ES-I3 (cell line): ENCODE measurements at regions not wholly inside any gene's neighbourhood (a gene's known extent, or its start where the extent isn't known, plus 50 kb on each side); places are given as distances from the start of the nearest gene placed in this dataset.
"Not testable (repeated sequence)": the region's sequence is repeated elsewhere in the genome, so short reads cannot be mapped to it uniquely, and the experiment has no call there.

Experiments
- H3K36me3 ChIP-seq: 2 replicates; pipeline ENCODE4 v1.6.1; 2013; ENCODE audit warnings: mild to moderate bottlenecking, low read length, control low read depth, moderate library complexity; ENCODE audit not compliant: insufficient read depth
- H3K4me1 ChIP-seq: 2 replicates; pipeline ENCODE4 v1.6.1; 2013; ENCODE audit warnings: mild to moderate bottlenecking, control low read depth, low read length; ENCODE audit not compliant: insufficient read depth
- H3K9ac ChIP-seq: 2 replicates; pipeline ENCODE4 v1.6.1; 2013; ENCODE audit warnings: low read depth, mild to moderate bottlenecking, low read length, moderate library complexity
- H3K9me3 ChIP-seq: 2 replicates; pipeline ENCODE4 v1.6.1; 2013; ENCODE audit warnings: mild to moderate bottlenecking, low read length, moderate library complexity; ENCODE audit not compliant: control insufficient read depth, insufficient read depth

DNA sequence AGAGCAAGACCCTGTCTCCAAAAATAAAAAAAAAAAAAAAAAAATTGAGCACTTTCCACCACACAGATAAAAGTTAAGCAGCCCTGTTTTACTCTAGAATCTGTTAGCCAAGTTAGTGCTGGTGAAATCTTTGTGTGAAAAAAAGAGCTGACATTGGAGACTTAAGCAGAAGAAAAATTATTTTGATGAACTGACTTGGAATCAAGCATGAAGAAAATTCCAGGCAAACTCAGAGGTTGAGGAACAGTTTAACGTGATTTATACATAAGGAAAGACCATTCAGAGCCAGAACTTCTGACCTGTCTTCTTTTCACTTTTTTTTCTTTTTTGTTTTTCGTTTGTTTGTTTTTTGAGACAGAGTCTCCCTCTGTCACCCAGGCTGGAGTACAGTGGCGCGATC lies 79.6 kb upstream of the RBPJ start:
- Histone ChIP-seq H3K36me3 (no peaks in the 10 kb centered on the region), H3K4me1 (peaks cover 16% of the 10 kb centered on the region), H3K9ac (no peak overlapping the region), H3K9me3 (peaks cover 5% of the 10 kb centered on the region; the same call in 1 of the 2 replicates)

GRCh38 chr4:26242451-26242850 lies 78.4 kb upstream of the RBPJ start:
- no peaks in the 10 kb centered on the region for H3K36me3 ChIP-seq
- no peaks in the 10 kb centered on the region for H3K9me3 ChIP-seq
- H3K9ac ChIP-seq = no peak overlapping the region
- H3K4me1 ChIP-seq = peaks cover 16% of the 10 kb centered on the region

GRCh38 chr4:26244138-26244537 lies 76.7 kb upstream of the RBPJ start:
- not testable (repeated sequence) for H3K9me3 ChIP-seq, H3K36me3 ChIP-seq, H3K9ac ChIP-seq, H3K4me1 ChIP-seq

- Histone ChIP-seq H3K9ac (no peak overlapping the region), H3K4me1 (no peaks in the 10 kb centered on the region), H3K9me3 (no peaks in the 10 kb centered on the region), H3K36me3 (no peaks in the 10 kb centered on the region)
Observed at GRCh38 chr4:26248647-26249046, 72.2 kb upstream of the RBPJ start.

- Histone ChIP-seq H3K36me3 (no peaks in the 10 kb centered on the region), H3K4me1 (no peaks in the 10 kb centered on the region), H3K9ac (no peak overlapping the region), H3K9me3 (no peaks in the 10 kb centered on the region)
Observed at GRCh38 chr4:26252349-26253025, 68.3 kb upstream of the RBPJ start.

DNA sequence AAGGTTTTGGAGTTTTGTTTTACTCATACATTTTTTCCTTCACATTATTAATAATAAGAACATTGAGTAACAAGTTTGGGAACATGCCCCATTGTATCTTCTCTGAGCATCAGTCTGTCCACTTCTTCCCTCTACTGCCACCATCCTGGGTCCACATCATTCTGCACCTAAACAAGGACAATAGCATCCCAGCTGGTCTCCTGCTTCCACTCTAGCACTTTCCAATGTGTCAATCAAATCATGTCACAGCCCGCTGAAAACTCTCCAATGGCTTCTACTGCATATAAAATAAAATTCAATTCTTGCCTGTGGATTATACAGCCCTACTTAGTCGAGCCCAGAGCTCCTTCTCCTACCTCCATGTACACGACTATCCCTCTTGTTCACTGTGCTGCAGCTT lies 66.8 kb upstream of the RBPJ start:
- no peak overlapping the region for H3K9ac ChIP-seq
- no peaks in the 10 kb centered on the region for H3K4me1 ChIP-seq
- no peaks in the 10 kb centered on the region; the same call in 1 of the 2 replicates for H3K9me3 ChIP-seq
- no peaks in the 10 kb centered on the region for H3K36me3 ChIP-seq

DNA sequence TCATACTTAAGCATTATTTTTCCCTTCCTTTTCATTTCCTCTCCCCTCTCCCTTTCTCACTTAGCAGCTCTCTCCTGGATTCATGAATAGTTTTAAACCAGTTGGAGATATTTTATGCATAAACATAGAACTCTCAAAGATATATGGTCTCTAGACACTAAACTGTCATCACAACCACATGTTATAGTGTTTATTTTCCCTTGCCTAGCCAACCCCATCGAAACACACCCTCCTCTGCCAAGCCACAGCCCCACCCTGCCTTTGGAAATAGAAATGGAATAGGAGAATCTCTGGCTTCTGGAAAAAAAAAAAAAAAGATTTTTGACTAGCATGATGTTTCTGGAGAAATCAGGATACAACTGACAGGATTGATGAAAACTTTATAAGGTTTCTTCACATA lies 64.8 kb upstream of the RBPJ start:
- Histone ChIP-seq H3K4me1 (no peaks in the 10 kb centered on the region; the same call in 1 of the 2 replicates), H3K9me3 (peaks cover 3% of the 10 kb centered on the region), H3K9ac (no peak overlapping the region), H3K36me3 (no peaks in the 10 kb centered on the region)

DNA sequence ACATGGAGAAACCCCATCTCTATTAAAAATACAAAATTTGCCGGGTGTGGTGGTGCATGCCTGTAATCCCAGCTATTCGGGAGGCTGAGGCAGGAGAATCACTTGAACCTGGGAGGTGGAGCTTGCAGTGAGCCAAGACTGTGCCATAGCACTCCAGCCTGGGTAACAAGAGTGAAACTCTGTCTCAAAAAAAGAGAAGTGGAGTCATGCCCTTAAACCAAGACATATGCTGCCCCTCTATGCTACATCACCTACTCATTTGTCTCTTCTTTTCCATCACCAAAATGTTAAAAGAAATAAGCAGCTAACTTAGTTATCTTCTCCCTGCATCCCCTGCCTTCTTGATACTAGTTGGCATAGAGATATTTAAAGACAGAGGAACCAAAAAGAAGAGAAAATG lies 63.4 kb upstream of the RBPJ start:
- not testable (repeated sequence) for H3K4me1 ChIP-seq, H3K9me3 ChIP-seq, H3K9ac ChIP-seq, H3K36me3 ChIP-seq

DNA sequence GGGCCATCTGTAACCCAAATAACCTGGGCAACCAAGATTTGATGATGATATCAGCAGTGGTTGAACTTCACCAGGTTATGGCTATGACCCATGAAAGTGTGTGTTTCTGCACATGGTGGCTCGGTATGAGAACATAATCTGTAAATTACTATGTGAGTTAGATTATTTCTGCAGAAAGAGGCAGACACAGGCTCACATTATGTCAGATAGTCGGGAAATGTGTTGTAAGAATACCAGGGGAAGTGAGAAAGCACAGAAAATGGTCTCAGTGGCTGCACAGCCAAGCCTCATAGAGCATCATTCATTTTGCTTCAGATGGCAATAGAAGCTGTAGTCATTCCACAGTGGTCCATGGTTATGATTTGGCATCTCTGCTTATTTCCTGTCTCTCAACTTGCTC lies 63.0 kb upstream of the RBPJ start:
- H3K4me1 ChIP-seq = no peaks in the 10 kb centered on the region; the same call in 1 of the 2 replicates
- H3K9ac ChIP-seq = no peak overlapping the region
- H3K36me3 ChIP-seq = no peaks in the 10 kb centered on the region
- H3K9me3 ChIP-seq = peaks cover 3% of the 10 kb centered on the region

DNA sequence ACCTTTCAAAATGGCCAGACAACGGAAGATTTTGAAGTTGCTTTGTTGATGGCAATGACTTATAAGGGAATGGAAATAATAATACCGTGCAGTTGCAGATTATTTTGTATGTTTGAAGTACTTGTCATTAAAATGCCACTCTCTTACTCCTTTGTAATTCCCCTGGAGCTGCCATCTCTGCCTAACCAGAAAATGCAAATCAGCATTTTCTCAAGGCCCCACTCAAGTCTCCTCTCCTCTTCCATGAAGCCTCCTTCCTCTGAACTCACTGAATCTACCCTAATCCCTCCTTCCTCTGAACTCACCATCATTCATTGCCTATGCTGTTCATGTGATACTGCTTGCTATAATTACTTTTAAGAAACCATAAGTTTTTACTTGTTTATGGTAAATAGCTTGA lies 60.2 kb upstream of the RBPJ start:
- no peaks in the 10 kb centered on the region for H3K36me3 ChIP-seq
- no peaks in the 10 kb centered on the region; the same call in 1 of the 2 replicates for H3K4me1 ChIP-seq
- no peak overlapping the region for H3K9ac ChIP-seq
- peaks cover 3% of the 10 kb centered on the region for H3K9me3 ChIP-seq

GRCh38 chr4:26261405-26261804 lies 59.4 kb upstream of the RBPJ start:
- H3K36me3 ChIP-seq = no peaks in the 10 kb centered on the region
- no peaks in the 10 kb centered on the region; the same call in 1 of the 2 replicates for H3K4me1 ChIP-seq
- no peak overlapping the region for H3K9ac ChIP-seq
- peaks cover 3% of the 10 kb centered on the region for H3K9me3 ChIP-seq

- Histone ChIP-seq H3K36me3 (no peaks in the 10 kb centered on the region), H3K9me3 (peaks cover 3% of the 10 kb centered on the region), H3K9ac (no peak overlapping the region), H3K4me1 (peaks cover 3% of the 10 kb centered on the region)
Observed at GRCh38 chr4:26263165-26263564, 57.6 kb upstream of the RBPJ start.

- peaks cover 11% of the 10 kb centered on the region for H3K4me1 ChIP-seq
- H3K9ac ChIP-seq = no peak overlapping the region
- H3K9me3 ChIP-seq = peaks cover 3% of the 10 kb centered on the region
- H3K36me3 ChIP-seq = no peaks in the 10 kb centered on the region
Observed at GRCh38 chr4:26264109-26264508, 56.7 kb upstream of the RBPJ start.

DNA sequence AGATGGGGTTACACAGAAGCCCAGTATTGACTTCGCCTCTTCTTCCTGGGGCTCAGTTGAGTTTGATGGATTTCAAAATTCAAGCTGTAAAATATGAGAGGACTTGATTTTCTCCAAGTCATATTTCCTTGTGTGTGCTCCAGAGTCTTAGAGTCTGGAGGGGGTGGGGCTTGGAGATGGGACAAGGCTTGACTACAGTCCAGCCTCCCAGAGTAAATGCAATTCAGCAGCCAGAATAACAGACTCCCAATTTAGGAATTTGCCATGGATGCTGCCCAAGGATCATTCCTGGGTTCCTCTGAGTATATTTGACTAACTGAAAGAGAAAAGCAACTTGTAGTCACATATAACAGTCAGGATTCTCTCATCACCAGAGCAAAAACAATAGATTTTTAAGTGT lies 53.7 kb upstream of the RBPJ start:
- H3K36me3 ChIP-seq = no peaks in the 10 kb centered on the region
- H3K4me1 ChIP-seq = peaks cover 11% of the 10 kb centered on the region
- no peak overlapping the region for H3K9ac ChIP-seq
- no peaks in the 10 kb centered on the region for H3K9me3 ChIP-seq

DNA sequence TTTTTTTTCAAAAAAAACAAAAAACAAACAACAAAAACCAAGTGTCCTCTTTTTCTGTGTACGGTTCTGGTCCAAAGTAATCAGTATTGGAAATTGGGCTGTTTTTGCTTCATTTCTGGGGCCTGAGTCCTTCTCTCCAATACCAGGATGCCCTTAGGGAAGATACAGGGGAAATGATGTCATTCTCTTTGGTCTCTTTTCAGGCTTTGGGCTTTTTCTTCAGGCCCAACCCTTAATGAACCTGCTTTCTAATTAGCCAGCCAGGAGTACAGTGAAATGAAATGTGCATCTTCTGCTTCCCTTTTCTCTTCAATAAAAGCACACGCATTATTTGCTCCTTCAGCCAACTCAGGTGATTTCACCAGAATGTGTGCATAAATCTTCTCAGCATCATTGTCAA lies 52.6 kb upstream of the RBPJ start:
- no peak overlapping the region for H3K9ac ChIP-seq
- peaks cover 19% of the 10 kb centered on the region for H3K4me1 ChIP-seq
- no peaks in the 10 kb centered on the region for H3K36me3 ChIP-seq
- no peaks in the 10 kb centered on the region for H3K9me3 ChIP-seq

DNA sequence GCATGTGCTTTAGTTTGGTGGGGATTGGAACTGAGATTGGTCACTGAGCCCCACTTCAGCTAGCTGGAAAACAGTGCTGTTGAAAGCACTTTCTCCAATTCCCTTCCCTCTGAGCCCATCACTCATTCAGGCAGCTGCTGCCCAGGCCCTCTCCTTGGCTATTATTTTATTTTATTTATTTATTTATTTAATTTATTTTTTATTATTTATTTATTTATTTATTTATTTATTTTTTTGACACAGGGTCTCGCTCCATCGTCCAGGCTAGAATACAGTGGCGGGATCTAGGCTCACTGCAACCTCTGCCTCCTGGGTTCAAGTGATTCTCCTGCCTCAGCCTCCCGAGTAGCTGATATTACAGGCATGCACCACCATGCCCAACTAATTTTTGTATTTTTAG lies 51.8 kb upstream of the RBPJ start:
- H3K9ac ChIP-seq = no peak overlapping the region
- peaks cover 26% of the 10 kb centered on the region for H3K4me1 ChIP-seq
- H3K36me3 ChIP-seq = no peaks in the 10 kb centered on the region
- H3K9me3 ChIP-seq = no peaks in the 10 kb centered on the region
